GM19468 (cell line): ENCODE measurements at regions not wholly inside any gene's neighbourhood (a gene's known extent, or its start where the extent isn't known, plus 50 kb on each side); places are given as distances from the start of the nearest gene placed in this dataset.
"Not testable (repeated sequence)": the region's sequence is repeated elsewhere in the genome, so short reads cannot be mapped to it uniquely, and the experiment has no call there.

ENCODE experiments used
- ATAC-seq: cut with Tn5 transposase; IDR thresholded peaks from one replicate; pipeline ENCODE4 v1.9.1; 2021; ENCODE audit warnings: mild to moderate bottlenecking, moderate library complexity, moderate number of reproducible peaks; ENCODE audit not compliant: unreplicated experiment; ENCODE audit errors: extremely low read depth

DNA sequence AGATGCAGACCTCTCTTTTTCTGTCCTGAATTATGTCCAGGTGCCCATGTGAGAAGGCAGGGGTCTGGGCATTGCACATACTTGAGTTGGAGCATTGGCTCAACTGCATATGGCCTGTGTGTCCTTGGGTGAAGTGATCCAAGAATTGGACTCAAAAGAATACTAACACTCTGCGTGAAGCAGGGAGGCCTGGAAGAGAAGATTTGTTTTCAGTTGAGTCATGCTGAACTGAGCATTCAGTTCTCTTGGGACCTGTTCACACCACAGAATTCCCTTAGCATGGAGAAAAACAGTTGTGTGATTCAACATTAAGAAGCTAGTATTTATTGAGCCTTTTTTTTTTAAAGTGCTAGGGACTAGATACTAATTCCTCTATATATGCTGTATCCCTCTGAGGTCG lies 164.7 kb upstream of the TBX3 start:
- no peak for ATAC-seq

DNA sequence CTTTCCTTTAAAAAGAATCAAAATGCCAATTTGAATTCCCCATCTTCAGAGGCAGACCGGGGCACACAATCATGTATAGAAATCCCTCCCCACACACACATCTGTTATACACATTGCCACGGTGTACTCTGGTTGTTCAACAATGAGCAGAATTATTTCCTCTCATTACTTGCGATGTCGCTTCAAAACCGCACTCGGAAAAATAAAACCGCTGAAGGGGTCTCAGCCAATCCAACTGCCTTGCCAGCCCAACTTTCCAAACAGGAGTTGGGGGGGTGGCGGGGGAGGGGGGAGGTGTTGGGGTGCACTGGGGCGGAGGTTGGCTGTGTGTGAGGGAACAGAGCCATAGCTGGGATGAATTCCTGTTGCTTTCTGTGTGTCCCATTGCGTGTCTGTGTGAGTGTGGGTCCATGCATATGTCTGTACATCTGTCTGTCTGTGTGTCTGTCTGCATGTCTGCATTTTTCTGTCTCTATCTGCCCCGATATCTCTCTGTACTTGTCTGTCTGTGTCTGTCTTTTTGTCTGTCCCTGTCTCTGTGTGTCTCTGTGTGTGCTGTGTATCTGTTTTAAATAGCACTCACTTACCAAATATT lies 163.6 kb upstream of the TBX3 start:
- no peak for ATAC-seq

DNA sequence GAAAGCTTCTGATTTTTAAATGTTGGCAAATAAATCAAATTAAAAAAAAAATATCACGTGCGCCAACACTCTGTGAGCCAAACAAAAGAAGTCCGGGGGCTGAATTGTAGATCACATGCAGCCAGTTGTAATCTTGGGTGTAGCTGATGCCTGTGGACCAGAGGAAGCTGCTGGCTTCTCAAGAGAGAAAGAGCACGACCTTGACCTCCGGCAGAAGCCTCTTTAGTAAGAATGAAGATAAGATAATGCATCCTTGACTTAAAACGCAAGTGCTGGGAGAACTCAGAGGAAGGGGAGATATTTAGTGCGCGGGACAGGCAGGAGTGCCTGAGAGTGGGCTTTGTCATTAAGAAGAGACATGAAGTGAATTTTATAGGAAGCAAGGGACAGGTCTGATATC lies 162.8 kb upstream of the TBX3 start:
- no peak for ATAC-seq

DNA sequence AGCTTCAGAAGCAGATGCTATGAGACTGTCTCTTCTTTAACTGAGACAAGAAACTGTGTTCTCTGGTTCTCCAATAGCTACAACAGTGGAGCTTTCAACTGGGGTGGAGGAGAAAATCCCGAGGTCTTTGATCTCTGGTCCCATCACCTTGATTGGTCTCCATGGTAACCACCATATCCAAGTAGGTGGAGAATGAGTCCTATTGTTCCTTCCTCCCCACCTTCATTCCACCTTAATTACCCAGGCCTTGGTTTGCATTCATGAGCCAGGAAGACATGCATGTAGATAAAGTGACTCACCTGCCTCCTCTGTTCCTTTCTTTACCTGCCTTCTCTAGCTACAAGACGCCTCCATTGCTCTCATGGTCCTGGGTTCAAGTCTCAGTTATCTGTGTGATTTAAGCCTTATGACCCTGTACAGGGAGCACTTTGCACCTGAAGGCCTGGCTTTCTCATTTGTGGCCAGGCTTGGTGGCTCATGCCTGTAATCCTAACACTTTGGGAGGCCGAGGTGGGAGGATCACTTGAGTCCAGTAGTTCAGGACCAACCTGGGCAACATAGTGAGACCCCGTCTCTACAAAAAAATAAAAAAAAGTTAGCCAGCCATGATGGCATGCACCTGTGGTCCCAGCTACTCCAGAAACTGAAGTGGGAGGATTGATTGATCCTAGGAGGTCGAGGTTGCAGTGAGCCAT lies 157.7 kb upstream of the TBX3 start:
- ATAC-seq: no peak

DNA sequence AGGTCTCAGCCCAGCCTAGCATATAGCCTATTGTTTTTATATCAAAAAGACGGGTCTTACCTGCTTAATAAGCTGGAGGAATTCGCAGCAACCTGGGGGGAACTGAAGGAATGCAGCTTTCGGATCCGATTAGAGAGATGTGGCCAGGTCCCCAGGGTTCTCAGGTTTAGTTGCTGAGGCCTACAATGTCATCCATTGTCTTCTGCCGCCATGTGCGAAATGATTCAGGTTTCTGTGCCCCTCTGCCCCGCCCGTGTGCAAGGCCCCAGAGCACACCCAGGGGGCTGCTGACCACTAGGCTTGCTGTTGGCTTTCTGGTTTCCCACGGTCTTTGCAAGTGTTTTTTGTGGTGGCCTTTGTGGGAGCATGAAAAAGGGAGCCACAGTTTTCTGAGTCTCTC lies 154.5 kb upstream of the TBX3 start:
- ATAC-seq: no peak

DNA sequence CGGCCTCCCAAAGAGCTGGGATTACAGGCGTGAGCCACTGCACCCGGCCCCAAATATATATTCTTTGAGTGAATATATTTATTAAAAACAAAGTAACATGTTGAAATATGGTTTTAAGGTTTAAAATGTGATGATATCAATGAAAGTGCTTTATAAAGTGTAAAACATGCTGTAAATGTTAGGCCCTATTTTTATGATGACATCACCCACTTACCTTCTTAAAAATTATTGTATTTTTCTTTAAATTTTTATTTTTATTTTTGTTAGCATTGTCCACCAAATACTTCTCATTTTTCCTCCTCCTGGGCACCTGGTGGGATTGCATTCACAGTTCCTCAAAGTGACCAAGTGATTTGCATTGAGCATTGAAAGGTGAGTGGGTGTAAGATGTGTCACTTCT lies 152.6 kb upstream of the TBX3 start:
- ATAC-seq: no peak

DNA sequence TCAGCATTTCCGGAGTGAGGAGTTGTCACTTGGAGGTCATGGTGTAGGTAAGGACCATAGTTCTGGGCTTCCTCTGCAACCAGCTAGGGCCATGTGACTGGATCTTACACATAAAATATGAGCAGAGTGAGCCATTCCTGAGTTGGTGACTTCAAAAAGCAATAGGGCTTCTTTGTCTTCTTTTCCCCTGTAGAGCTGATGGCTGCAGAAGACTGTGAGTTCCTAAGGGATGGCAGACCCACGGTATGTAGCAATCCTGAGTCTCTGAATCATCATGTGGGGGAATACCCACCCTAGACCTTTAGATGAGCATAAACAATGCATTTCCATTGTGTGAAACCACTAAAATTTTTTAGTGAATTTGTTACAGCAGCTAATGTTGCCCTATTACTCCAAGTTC lies 151.1 kb upstream of the TBX3 start:
- no peak for ATAC-seq

DNA sequence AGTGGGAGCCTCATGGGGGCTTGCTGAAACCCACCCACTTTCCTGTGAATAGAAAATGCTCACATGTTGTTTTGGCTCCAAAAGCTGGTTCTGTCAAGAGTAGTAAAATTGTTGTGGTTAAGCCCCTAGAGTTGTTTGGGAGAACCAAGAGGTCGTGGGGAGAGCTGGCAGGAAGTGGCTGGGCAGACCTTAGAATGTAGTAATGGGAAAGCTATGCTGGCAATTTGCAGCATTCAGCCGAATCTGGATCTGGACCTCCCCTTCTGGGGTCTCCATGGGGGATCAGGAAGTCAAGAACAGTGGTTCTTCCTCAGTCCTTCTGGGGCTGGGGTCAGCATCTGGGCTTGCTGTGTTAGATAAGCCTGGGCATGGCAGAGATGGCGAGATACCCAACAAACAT lies 150.6 kb upstream of the TBX3 start:
- ATAC-seq: no peak

DNA sequence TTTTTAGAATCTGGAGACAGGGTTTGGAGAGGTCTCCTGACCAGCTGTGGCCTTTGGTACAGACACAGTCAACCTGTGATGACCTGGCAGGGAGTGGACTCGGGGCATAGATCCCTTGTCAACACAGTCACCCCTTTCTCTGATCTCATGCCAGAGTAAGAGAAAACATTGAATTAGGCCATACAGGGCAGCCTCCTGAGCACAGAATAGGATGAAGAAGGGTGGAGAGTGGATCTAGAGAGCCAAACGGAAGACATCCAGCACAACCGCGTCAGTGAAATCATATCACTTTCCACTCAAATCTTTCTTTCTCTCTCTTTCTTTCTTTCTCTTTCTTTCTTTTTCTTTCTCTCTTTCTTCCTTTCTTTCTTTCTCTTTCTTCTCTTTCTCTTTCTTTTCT lies 145.9 kb upstream of the TBX3 start:
- no peak for ATAC-seq

DNA sequence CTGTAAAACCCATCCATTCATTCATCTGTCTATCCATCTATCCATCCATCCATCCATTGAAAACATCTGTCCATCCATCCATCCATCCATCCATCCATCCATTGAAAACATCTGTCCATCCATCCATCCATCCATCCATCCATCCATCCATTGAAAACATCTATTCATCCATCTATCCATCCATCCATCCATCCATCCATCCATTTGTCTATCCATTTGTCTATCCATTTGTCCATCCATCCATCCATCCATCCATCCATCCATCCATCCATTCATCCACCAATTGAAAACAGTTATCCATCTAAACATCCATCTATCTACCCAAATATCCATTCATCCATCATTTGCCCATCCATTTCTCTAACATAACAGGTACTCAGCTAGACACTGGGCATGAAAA lies 145.3 kb upstream of the TBX3 start:
- ATAC-seq: not testable (repeated sequence)

DNA sequence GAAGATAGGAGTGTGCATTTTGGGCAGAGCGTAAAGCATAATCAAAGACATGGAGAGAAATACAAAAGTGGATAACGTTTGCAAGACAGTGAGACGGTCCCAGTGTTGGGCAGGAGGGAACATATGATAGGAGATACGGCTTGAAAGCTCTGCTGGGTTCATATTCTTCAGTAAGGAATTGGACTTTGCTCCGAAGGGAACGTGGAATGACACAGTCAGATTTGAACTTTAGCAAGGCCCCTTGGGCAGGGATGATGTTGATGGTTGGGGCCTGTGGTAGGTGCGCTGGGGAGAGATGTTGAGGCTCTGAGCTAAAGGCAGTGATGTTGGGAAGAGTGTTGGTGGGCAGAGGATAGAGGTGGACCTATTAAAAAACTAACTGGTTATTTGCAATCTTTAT lies 143.5 kb upstream of the TBX3 start:
- ATAC-seq: no peak

DNA sequence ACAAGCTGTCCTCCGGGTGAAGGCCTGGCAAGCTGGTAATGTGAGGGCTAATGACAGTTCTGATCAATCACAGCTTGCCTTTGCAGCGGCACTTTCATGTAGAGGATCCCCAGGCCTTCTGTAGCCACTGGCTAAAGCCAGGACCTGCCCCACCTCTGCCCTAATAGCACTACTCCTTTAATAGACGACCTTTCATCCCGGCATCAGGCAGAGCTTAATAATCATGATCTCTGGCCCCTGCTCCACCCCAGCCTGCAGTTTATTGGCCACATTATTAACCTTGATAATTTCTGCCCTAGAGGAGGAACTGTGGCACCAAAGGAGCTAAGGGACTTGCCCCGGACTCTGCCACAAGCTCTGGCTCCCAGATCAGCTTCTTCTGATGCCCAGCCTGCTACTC lies 142.3 kb upstream of the TBX3 start:
- ATAC-seq: no peak

DNA sequence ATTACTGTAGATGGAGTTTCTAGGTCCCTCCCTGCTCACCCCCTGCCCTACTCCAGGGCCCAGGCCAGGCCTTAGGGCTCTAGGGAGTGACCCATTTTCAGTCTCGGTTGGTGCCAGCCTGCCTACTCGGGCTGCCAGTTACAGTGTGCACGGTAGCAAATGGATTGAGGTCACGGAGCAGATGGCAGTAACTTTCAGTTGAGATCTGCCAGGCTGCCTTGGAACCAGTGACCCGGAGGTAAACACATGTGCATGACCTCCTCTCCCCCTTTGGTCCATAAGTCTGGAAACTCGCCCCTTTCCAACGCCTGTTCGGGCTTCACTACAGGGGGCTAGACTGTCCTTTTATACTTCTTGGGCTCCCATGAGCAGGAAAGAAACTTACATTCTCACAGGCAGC lies 139.7 kb upstream of the TBX3 start:
- no peak for ATAC-seq

DNA sequence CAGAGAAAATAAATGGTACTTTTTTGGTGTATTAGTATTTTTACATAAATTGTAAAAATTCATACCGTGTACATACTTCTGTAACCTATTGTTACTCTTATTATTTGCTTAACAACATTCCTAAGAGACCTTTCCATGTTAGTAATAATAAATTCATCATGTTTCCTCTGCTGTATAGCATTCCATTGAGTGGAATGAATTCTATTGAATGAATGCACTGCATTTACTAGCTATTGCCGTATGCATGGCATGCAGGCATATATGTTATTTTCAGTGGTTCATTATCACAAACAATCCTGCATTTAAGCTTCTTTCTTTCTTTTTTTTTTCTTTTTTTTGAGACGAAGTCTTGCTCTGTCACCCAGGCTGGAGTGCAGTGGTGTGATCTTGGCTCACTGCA lies 137.6 kb upstream of the TBX3 start:
- ATAC-seq: no peak

DNA sequence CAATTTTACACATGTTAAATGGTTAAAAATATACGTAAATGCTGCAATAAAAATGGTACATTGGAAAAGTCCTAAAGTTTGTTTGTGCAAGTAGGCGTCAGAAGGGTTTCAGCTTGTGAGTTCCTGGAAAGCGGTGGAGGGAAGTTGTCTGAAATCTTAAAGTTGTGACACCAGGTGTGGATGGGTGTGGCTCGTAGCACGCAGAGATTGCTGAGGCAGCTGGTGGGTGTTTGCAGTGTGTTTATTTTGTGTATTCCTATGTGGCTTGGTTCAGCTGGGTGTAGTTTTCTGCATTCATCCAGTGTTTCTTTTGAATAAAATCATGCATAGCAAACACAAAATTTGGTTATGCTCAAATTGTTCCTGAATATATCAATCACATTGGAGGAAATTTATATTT lies 136.8 kb upstream of the TBX3 start:
- ATAC-seq: no peak

DNA sequence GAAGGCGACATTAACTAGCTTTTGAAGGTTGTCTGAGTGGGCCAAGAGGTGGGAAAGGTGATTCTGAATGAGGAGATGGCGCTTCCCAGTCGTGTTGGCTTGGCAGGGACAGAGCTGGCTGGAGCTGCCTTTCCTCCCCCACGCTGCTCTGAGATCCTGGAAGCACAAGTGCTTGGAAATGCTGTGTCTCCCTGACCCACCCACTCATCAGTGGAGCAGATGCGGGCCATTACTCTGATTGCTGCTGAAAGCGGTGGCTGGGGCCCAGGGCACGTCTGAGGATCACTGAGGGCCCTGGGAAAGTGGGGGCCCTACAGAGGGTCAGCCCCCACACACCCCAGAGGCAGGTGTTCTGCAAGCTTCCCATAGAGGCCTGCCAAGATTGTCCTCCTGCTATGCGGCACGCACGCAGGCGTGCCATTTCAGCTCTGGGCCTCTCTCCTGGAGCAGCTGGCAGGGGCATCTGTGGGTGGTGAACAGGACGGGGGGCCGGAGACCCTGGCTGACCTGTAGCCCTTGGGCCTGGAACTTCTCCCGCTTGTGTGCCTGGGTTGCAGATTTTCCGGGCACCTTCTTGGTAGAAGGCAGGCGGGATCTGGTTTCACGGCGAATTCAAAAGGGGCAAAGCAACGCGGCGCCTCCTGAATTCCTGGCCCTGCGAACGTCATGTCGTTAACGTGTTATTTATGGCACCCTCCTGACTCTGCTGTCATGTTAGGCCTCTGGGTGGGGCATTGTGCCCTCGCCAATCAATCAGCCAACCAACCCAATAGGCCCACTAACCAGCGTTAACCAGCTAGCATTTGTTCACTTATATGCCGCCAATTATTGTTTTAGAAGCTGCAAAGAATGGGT lies 133.8 kb upstream of the TBX3 start:
- ATAC-seq: no peak

DNA sequence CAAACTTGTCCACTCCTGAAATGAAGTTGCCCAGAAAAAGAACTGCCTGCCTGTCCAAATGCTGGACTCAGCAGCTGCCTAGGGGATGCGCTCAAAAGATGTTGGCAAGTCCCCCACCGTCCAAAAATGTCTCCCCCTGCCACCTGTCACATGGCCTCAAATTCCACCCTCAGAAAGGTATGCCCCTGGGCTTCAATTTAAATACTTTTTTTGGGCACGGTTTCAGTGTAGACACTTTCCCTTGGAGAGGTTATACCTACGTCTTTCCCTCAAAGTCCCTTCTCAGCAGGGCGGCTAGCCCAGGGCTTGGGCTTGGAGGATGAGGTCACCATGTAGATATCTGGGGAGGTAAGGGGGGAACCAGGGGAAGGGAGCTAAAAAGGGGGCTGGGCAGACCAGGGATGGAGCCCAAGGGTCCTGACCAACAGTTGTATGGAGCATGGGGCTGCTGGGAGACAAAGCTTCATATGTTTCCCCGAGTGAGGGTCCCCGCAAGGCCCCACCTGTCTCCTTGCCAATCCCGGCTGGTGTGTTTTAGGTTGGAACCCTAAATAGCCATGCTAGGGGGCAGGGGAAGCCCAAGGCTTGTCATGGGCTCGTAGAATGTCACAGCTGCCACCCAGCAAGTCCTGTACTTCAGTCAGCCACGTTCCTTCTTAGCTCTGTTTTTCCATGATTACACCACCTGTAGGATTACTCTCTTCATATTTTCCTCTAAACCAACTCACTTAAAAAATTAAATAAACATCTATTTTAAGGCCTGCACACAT lies 131.2 kb upstream of the TBX3 start:
- ATAC-seq: no peak

DNA sequence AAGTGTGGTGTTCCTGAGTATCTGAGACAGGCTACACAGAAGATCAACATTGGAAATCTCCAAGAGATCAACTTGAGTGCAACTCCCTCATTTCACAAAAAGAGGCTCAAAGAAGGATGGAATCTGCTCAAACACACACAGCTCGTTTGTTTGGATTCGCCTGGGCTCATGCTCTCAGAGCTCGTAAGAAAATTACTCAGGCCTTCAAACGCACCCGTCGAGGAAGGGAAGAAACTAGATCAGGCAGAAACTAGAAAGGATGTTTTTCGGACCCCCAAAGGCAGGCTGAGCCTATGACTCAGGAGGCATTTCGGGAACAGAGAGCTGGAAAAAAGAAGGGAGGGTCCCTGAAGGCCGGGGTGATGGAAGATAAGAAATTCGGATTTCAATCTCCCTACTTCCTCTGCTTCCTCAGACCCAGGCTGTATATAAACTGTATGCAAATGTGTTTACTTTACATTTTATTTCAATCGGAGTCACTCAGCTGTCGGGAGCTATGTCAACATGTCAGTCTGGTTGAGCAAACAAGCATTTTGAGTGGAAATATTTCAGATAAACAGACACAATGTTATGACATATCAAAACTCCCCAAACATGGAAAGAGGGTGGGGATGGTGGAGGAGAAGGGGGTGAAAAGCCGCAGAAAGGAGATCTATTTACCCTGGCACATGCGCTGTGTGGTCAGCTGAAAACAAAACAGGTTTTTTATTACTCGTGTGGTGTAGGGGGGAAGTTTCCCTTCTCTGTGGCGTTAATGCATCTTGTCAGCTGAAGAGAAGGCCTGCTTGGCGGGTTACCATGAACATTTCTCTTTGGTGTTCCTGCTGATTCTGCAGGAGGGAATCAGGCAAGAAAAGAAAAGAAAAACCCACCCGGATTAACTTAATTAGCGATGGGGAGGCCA lies 129.1 kb upstream of the TBX3 start:
- ATAC-seq: no peak

DNA sequence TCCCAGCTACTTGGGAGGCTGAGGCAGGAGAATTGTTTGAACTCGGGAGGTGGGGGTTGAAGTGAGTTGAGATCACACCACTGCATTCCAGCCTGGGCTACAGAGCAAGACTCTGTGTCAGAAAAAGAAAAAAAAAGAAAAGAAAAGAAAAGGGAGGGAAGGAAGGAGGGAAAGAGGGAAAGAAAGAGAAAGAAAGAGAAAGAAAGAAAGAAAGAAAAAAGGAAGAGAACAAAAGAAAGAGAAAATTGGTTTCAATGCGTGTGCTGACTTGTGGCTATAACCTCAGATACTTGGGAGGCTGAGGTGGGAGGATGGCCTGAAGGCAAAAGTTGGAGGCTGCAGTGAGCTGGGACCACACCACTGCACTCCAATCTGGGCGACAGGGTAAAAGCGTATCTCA lies 128.4 kb upstream of the TBX3 start:
- no peak for ATAC-seq

DNA sequence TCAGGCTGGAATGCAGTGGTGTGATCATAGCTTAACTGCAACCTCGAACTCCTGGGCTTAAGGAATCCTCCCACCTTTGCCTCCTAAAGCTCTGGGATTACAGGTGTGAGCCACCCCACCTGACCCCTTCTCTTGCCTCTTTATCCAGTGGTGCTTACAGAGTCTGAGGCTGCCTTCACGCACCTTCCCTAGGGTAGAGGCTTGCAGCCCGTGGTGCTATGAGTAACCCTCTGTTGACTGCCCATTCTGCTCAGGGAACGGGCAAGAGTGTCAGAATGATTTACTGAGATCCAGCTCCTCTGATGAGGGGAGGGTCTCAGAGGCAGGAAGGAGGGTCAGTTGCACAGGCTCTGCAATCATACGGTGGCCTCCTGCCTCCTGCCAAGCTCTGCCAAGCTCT lies 125.1 kb upstream of the TBX3 start:
- no peak for ATAC-seq
